OCI-LY3 (cell line): ENCODE measurements at regions not wholly inside any gene's neighbourhood (a gene's known extent, or its start where the extent isn't known, plus 50 kb on each side); places are given as distances from the start of the nearest gene placed in this dataset.

Experiments used
- H2AFZ ChIP-seq: fragments of 200-600, 300-600 bp; shearing (Covaris generic); 2 replicates; pipeline ENCODE4 v1.6.0; 2014; ENCODE audit warnings: antibody characterized with exemption, low read depth, low read length
- H3K27ac ChIP-seq: fragments of 200-600, 300-600 bp; sonication (generic); 2 replicates; pipeline ENCODE4 v1.5.1; 2014; ENCODE audit warnings: mild to moderate bottlenecking, low read length, moderate library complexity, mixed read lengths
- H3K27me3 ChIP-seq: fragments of 200-600, 300-600 bp; sonication (generic); 2 replicates; pipeline ENCODE4 v1.6.1; 2014; ENCODE audit warnings: low read depth, low read length, mixed read lengths
- H3K36me3 ChIP-seq: fragments of 200-600, 300-600 bp; sonication (generic); replicated peaks from 2 replicates; pipeline ENCODE3; 2014; ENCODE audit warnings: low read depth, low read length, mixed read lengths
- H3K4me1 ChIP-seq: fragments of 300-600, 200-600 bp; sonication (generic); 2 replicates; pipeline ENCODE4 v1.6.1; 2014; ENCODE audit warnings: low read length, mixed read lengths
- H3K4me2 ChIP-seq: fragments of 200-600, 300-600 bp; sonication (generic); 2 replicates; pipeline ENCODE4 v1.6.1; 2014; ENCODE audit warnings: low read length, mixed read lengths
- H3K4me3 ChIP-seq: fragments of 300-600, 200-600 bp; sonication (generic); 2 replicates; pipeline ENCODE4 v1.5.1; 2014; ENCODE audit warnings: antibody characterized with exemption, mild to moderate bottlenecking, low read length, moderate library complexity
- H3K79me2 ChIP-seq: fragments of 300-600, 200-600 bp; shearing (Covaris generic); 2 replicates; pipeline ENCODE4 v1.6.1; 2014; ENCODE audit warnings: mild to moderate bottlenecking, low read length, mixed read lengths
- H3K9ac ChIP-seq: fragments of 300-600, 200-600 bp; shearing (Covaris generic); 2 replicates; pipeline ENCODE4 v1.6.0; 2014; ENCODE audit warnings: mild to moderate bottlenecking, low read length, moderate library complexity
- H3K9me3 ChIP-seq: fragments of 200-600, 300-600 bp; shearing (Covaris generic); 2 replicates; pipeline ENCODE4 v1.6.1; 2014; ENCODE audit warnings: low read length, mixed read lengths; ENCODE audit not compliant: insufficient read depth
- H4K20me1 ChIP-seq: fragments of 200-600, 300-600 bp; sonication (generic); 2 replicates; pipeline ENCODE4 v1.6.1; 2016; ENCODE audit warnings: low read length, mixed read lengths; ENCODE audit not compliant: insufficient read depth
- EZH2phosphoT487 ChIP-seq: fragments of 200-600 bp; shearing (Covaris generic); IDR thresholded peaks from 2 replicates; pipeline ENCODE4 v1.6.1; 2018; ENCODE audit warnings: antibody characterized with exemption, mixed run types, low read depth
- TF ChIP-seq, protein P1 (sequence below): fragments of 200-600, 300-600 bp; sonication (generic); IDR thresholded peaks from 2 replicates; pipeline ENCODE4 v1.5.1; 2014; ENCODE audit warnings: antibody characterized with exemption, low read length, low read depth

DNA sequence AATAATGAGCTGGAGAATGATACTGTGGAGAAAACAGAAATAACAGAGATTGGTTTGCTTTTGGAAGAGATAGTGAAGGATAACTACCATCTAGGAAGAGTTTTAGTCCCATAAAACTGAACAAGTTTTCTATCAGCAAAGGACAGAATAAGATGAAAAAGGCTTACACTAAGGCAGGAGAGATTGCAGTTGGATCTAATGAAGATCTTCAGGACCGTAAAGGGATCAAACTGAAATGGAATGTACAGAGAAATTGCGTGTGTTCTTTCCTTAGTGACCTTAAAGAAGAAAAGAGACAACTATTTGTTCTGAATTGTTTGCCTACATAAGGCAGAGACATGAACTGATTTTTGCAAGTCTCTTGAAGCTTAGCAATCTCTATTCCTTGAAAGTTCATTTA is 191.7 kb upstream of the MTPN start:
- Histone ChIP-seq H3K36me3 (no peaks in the 10 kb centered on the region), H3K4me2 (no peak overlapping the region), H4K20me1 (no peaks in the 10 kb centered on the region), H3K9me3 (no peaks in the 10 kb centered on the region), H3K4me1 (no peaks in the 10 kb centered on the region), H3K4me3 (no peak overlapping the region), H3K79me2 (no peaks in the 10 kb centered on the region), H3K27me3 (0 out of 2 replicates have a peak, but pooled peaks cover 4% of the 10 kb centered on the region), H3K9ac (no peak overlapping the region), H3K27ac (no peak overlapping the region), H2AFZ (no peak overlapping the region)
- TF ChIP-seq, protein P1, sequence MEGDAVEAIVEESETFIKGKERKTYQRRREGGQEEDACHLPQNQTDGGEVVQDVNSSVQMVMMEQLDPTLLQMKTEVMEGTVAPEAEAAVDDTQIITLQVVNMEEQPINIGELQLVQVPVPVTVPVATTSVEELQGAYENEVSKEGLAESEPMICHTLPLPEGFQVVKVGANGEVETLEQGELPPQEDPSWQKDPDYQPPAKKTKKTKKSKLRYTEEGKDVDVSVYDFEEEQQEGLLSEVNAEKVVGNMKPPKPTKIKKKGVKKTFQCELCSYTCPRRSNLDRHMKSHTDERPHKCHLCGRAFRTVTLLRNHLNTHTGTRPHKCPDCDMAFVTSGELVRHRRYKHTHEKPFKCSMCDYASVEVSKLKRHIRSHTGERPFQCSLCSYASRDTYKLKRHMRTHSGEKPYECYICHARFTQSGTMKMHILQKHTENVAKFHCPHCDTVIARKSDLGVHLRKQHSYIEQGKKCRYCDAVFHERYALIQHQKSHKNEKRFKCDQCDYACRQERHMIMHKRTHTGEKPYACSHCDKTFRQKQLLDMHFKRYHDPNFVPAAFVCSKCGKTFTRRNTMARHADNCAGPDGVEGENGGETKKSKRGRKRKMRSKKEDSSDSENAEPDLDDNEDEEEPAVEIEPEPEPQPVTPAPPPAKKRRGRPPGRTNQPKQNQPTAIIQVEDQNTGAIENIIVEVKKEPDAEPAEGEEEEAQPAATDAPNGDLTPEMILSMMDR, result no peak
- no peak for TF ChIP-seq EZH2phosphoT487

DNA sequence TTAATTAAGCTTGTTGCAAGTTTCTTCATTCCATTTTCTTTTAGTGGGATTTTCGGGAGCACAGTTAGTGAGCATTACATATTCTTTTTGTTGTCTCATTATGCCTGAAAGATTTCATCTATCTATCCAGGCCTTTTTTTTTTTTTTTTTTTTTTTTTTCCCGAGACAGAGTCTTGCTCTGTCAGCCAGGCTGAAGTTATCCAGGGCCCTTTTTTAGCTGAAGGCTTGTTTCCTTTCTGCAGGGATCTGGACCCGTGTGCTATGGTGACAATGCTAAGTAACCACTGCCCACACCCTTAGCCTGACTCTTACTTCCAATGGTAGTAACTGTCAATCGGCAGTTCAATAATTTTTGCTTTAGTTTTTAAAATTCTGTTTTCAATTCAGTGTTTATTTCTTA is 190.8 kb upstream of the MTPN start:
- TF ChIP-seq, protein P1, result no peak
- TF ChIP-seq EZH2phosphoT487, result no peak
- no peaks in the 10 kb centered on the region for H4K20me1 ChIP-seq
- H3K4me2 ChIP-seq, result no peak overlapping the region
- no peak overlapping the region for H3K9ac ChIP-seq
- H3K4me3 ChIP-seq, result no peak overlapping the region
- no peaks in the 10 kb centered on the region for H3K79me2 ChIP-seq
- 0 out of 2 replicates have a peak, but pooled peaks cover 4% of the 10 kb centered on the region for H3K27me3 ChIP-seq
- no peaks in the 10 kb centered on the region for H3K36me3 ChIP-seq
- no peaks in the 10 kb centered on the region for H3K4me1 ChIP-seq
- H3K9me3 ChIP-seq, result no peaks in the 10 kb centered on the region
- no peak overlapping the region for H2AFZ ChIP-seq
- no peak overlapping the region for H3K27ac ChIP-seq

DNA sequence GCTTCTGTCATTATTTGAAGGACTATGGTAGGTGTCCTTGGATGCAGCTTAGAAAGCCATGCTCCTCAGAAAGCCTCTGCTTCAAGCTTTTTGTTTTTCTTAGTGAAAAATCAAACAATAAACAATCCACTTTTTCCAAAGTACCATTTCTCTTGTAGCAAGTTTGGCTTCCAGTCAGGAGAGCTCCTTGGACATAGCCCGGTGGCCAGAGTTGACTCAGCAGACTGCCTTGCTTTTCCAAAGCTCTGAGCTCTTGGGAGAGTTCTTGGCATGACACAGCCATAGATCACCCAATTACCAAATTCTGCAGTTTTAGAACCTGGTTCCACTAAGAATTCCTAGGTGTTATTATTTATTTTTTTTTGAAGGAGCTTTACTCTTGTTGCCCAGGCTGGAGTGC is 189.4 kb upstream of the MTPN start:
- H3K9me3 ChIP-seq, result no peaks in the 10 kb centered on the region
- no peaks in the 10 kb centered on the region for H3K79me2 ChIP-seq
- H3K4me2 ChIP-seq, result no peak overlapping the region
- no peaks in the 10 kb centered on the region for H4K20me1 ChIP-seq
- 0 out of 2 replicates have a peak, but pooled peaks cover 4% of the 10 kb centered on the region for H3K27me3 ChIP-seq
- H3K9ac ChIP-seq, result no peak overlapping the region
- H3K36me3 ChIP-seq, result no peaks in the 10 kb centered on the region
- no peaks in the 10 kb centered on the region for H3K4me1 ChIP-seq
- H3K4me3 ChIP-seq, result no peak overlapping the region
- no peak overlapping the region for H3K27ac ChIP-seq
- no peak overlapping the region for H2AFZ ChIP-seq
- TF ChIP-seq EZH2phosphoT487, result no peak
- TF ChIP-seq, protein P1, result no peak

DNA sequence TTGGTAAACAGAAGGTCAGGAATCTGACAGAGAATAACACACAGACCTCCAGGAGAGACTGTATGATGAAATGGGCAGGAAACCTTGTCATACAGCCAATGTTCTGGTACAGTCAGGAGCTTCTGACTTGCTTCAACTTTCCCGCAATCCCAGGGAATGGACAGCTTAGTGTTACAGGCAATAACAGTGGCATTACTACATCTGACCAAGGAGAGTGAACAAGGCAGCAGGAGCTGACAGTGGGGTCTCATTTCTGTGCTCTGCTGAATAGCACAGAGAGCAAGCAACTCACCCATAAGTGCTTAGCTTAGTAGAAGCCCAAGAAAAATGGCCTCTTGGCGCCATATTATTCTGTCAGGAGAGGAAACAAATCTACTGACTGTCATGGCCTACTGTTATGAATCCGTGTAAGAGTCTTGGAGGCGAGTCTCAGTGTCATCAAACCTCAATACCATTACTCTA is 186.2 kb upstream of the MTPN start:
- no peak overlapping the region for H3K4me2 ChIP-seq
- no peaks in the 10 kb centered on the region for H3K27me3 ChIP-seq
- H3K4me3 ChIP-seq, result no peak overlapping the region
- H3K4me1 ChIP-seq, result no peaks in the 10 kb centered on the region
- no peak overlapping the region for H3K9ac ChIP-seq
- H3K27ac ChIP-seq, result no peak overlapping the region
- no peaks in the 10 kb centered on the region for H3K9me3 ChIP-seq
- no peak overlapping the region for H2AFZ ChIP-seq
- H3K36me3 ChIP-seq, result no peaks in the 10 kb centered on the region
- no peak for TF ChIP-seq EZH2phosphoT487
- TF ChIP-seq, protein P1, result no peak
- H4K20me1 ChIP-seq, result no peaks in the 10 kb centered on the region
- no peaks in the 10 kb centered on the region for H3K79me2 ChIP-seq
